ENCODE measurements at regions not wholly inside any gene's neighbourhood (a gene's known extent, or its start where the extent isn't known, plus 50 kb on each side); places are given as distances from the start of the nearest gene placed in this dataset.
A peak's percentile ranks its signal among the peaks of the same experiment; 100 is the strongest.

DNA sequence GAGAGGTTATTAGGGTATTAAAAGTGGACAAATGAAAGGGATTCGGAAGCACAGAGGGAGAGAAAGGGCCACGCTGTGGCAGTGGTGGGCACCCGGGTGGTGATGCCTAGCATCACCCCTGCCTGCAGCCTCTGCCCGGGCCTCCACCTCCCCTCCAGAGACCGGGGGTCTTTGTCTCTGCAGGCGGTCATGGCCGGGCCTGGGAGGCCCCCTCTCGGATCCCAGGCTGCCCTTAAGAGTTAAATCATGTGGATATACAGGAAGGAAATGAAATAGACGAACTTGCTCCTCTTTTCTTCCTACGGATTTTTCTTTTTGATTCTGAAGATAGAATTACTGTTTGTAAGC, 319.6 kb downstream of the ZNF536 start:
- no peak overlapping the region for H3K4ac ChIP-seq (ENCODE audit: low read depth, low read length)
- DNase-seq: no peak
- no peaks in the 10 kb centered on the region for H3K9me3 ChIP-seq (ENCODE audit: control insufficient read depth, low read depth, low read length)
- no peak overlapping the region for H4K5ac ChIP-seq (ENCODE audit: insufficient read length, low read depth, low read length)
- TF ChIP-seq, protein P1, sequence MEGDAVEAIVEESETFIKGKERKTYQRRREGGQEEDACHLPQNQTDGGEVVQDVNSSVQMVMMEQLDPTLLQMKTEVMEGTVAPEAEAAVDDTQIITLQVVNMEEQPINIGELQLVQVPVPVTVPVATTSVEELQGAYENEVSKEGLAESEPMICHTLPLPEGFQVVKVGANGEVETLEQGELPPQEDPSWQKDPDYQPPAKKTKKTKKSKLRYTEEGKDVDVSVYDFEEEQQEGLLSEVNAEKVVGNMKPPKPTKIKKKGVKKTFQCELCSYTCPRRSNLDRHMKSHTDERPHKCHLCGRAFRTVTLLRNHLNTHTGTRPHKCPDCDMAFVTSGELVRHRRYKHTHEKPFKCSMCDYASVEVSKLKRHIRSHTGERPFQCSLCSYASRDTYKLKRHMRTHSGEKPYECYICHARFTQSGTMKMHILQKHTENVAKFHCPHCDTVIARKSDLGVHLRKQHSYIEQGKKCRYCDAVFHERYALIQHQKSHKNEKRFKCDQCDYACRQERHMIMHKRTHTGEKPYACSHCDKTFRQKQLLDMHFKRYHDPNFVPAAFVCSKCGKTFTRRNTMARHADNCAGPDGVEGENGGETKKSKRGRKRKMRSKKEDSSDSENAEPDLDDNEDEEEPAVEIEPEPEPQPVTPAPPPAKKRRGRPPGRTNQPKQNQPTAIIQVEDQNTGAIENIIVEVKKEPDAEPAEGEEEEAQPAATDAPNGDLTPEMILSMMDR (conservative IDR thresholded peaks at IDR 0.05): no peak
- no peak overlapping the region for H3K23ac ChIP-seq (ENCODE audit: insufficient read length, low read depth, low read length)
- peaks cover 3% of the 10 kb centered on the region; the same call in 1 of the 2 replicates for H3K4me1 ChIP-seq (ENCODE audit: insufficient read depth, low read length)
- H3K27me3 Mint-ChIP-seq (ENCODE audit: low read depth): no peaks in the 10 kb centered on the region; the same call in 1 of the 2 replicates
- no peak overlapping the region for H2BK20ac ChIP-seq (ENCODE audit: low read depth, low read length, poor library complexity, severe bottlenecking)
- no peaks in the 10 kb centered on the region for H4K20me1 ChIP-seq (ENCODE audit: control insufficient read depth, insufficient read depth, insufficient read length)
- peaks cover 50 to 56% of the 10 kb centered on the region in 2 experiments for H3K4me1 Mint-ChIP-seq
- peak overlapping the region in 1 of 3 experiments; percentile 17; a peak in 1 of 7 replicates for H3K27ac Mint-ChIP-seq
- H2BK15ac ChIP-seq (ENCODE audit: low read depth, low read length): no peak overlapping the region
- H3K4me3 Mint-ChIP-seq: no peak overlapping the region
- no peaks in the 10 kb centered on the region for H3K23me2 ChIP-seq (ENCODE audit: insufficient read length, low read depth, low read length, poor library complexity, severe bottlenecking)
- H3T11ph ChIP-seq (ENCODE audit: low read length): no peak overlapping the region
- H3K18ac ChIP-seq (ENCODE audit: insufficient read length, low read depth, low read length): no peak overlapping the region
- no peak overlapping the region for H2AK5ac ChIP-seq (ENCODE audit: insufficient read length, low read length)
- H3K36me3 Mint-ChIP-seq (ENCODE audit: insufficient read depth in 1 of 3, low read depth in 3 of 3): no peaks in the 10 kb centered on the region
- no peak overlapping the region for H2AFZ ChIP-seq (ENCODE audit: low read length)
- WGBS (ENCODE audit: extremely low coverage, insufficient read length, low lambda C conversion rate): no CpG with 5 or more reads among the region's 10 CpGs
- no peak overlapping the region for H3K9ac ChIP-seq (ENCODE audit: extremely low read depth, insufficient read length, low read length)
- H2BK12ac ChIP-seq (ENCODE audit: insufficient read length, low read depth, low read length): no peak overlapping the region
- no peak overlapping the region for H4K8ac ChIP-seq (replicated peaks; ENCODE audit: insufficient read length, low read depth, low read length)
- no peaks in the 10 kb centered on the region for H3K79me1 ChIP-seq (ENCODE audit: insufficient read depth, low read depth, low read length, poor library complexity, severe bottlenecking)
- no peaks in the 10 kb centered on the region for H3K79me2 ChIP-seq (ENCODE audit: insufficient read depth, low read length)
- no peak overlapping the region for H2BK5ac ChIP-seq (ENCODE audit: insufficient read length, low read length)
- no peak overlapping the region for H2BK120ac ChIP-seq (ENCODE audit: low read depth, low read length, poor library complexity, severe bottlenecking)
- H3K56ac ChIP-seq (ENCODE audit: insufficient read length, low read depth, low read length): no peak overlapping the region
- H3K4me2 ChIP-seq (ENCODE audit: insufficient read depth, insufficient read length, low read length): no peak overlapping the region
- no peaks in the 10 kb centered on the region for H3K27me3 ChIP-seq (ENCODE audit: insufficient read depth, low read length)
- H3K27ac ChIP-seq (ENCODE audit: insufficient read length, low read depth, low read length): no peak overlapping the region
- H3K9me3 Mint-ChIP-seq: peaks cover 0 to 4% of the 10 kb centered on the region in 2 experiments; a peak in 1 of 5 replicates
- H4K91ac ChIP-seq (ENCODE audit: insufficient read length, low read depth, low read length): no peak overlapping the region
- no peak overlapping the region for H3K14ac ChIP-seq (ENCODE audit: insufficient read depth, low read length)

All from H9 (cell line).